GM19240 (cell line): ENCODE measurements at regions not wholly inside any gene's neighbourhood (a gene's known extent, or its start where the extent isn't known, plus 50 kb on each side); places are given as distances from the start of the nearest gene placed in this dataset.
"Not testable (repeated sequence)": the region's sequence is repeated elsewhere in the genome, so short reads cannot be mapped to it uniquely, and the experiment has no call there.

Experiments used
- DNase-seq: peaks from one replicate; pipeline ENCODE4 v3.0.0; 2011; ENCODE audit warnings: low spot score; ENCODE audit not compliant: insufficient read length

- DNase-seq, result no peak
Observed at GRCh38 chr5:135158982-135159381, 125.0 kb upstream of the PITX1 start.

- no peak for DNase-seq
Observed at GRCh38 chr5:135158314-135158697, 124.3 kb upstream of the PITX1 start.

GRCh38 chr5:135157421-135158313 lies 123.6 kb upstream of the PITX1 start:
- no peak for DNase-seq

- no peak for DNase-seq
Observed at GRCh38 chr5:135156715-135157404, 122.8 kb upstream of the PITX1 start.

- no peak for DNase-seq
Observed at GRCh38 chr5:135156337-135156714, 122.3 kb upstream of the PITX1 start.

- DNase-seq, result no peak
Observed at GRCh38 chr5:135155616-135156214, 121.7 kb upstream of the PITX1 start.

GRCh38 chr5:135154961-135155360 lies 120.9 kb upstream of the PITX1 start:
- no peak for DNase-seq

- DNase-seq, result no peak
Observed at GRCh38 chr5:135154197-135154596, 120.2 kb upstream of the PITX1 start.

- DNase-seq, result no peak
Observed at GRCh38 chr5:135153661-135154060, 119.6 kb upstream of the PITX1 start.

GRCh38 chr5:135153259-135153658 lies 119.2 kb upstream of the PITX1 start:
- DNase-seq, result no peak

GRCh38 chr5:135151660-135152059 lies 117.6 kb upstream of the PITX1 start:
- DNase-seq, result not testable (repeated sequence)

GRCh38 chr5:135151256-135151655 lies 117.2 kb upstream of the PITX1 start:
- DNase-seq, result no peak

- no peak for DNase-seq
Observed at GRCh38 chr5:135150767-135151166, 116.7 kb upstream of the PITX1 start.

- no peak for DNase-seq
Observed at GRCh38 chr5:135149956-135150723, 116.1 kb upstream of the PITX1 start.

GRCh38 chr5:135149229-135149955 lies 115.4 kb upstream of the PITX1 start:
- DNase-seq, result no peak

- DNase-seq, result no peak
Observed at GRCh38 chr5:135147294-135148090, 113.5 kb upstream of the PITX1 start.

GRCh38 chr5:135145985-135146384 lies 112.0 kb upstream of the PITX1 start:
- DNase-seq, result no peak

GRCh38 chr5:135143682-135144081 lies 109.7 kb upstream of the PITX1 start:
- DNase-seq, result not testable (repeated sequence)

GRCh38 chr5:135141303-135142268 lies 107.6 kb upstream of the PITX1 start:
- no peak for DNase-seq
